Activated CD8-positive, alpha-beta memory T cell treated with anti-CD3 and anti-CD28 coated beads, Interleukin-2, amount 10 ng/mL, durations not matched to agents 7 days and 5 days (primary cell): ENCODE measurements at regions not wholly inside any gene's neighbourhood (a gene's known extent, or its start where the extent isn't known, plus 50 kb on each side); places are given as distances from the start of the nearest gene placed in this dataset.
"Not testable (repeated sequence)": the region's sequence is repeated elsewhere in the genome, so short reads cannot be mapped to it uniquely, and the experiment has no call there.

Source experiments
- ATAC-seq: fragments of 150-1000 bp; cut with Tn5 transposase; one replicate; pipeline ENCODE4 v1.10.0; 2021; ENCODE audit warnings: moderate library complexity
- CTCF ChIA-PET: fragments of 350-600 bp; sonication (Branson Sonifier 250); formaldehyde crosslinking; loops from one replicate; lab custom pipeline; 2021; ENCODE audit warnings: antibody characterized with exemption; lab: Charles Lee
- DNase-seq: peaks from one replicate; pipeline ENCODE4 v3.0.0-alpha.2; 2020
- H3K27ac Mint-ChIP-seq: one replicate; pipeline ENCODE4 v1.8.0; 2021; ENCODE audit warnings: mild to moderate bottlenecking, mixed read lengths
- H3K27me3 Mint-ChIP-seq: one replicate; pipeline ENCODE4 v1.8.0; 2021; ENCODE audit warnings: mixed read lengths
- H3K36me3 Mint-ChIP-seq: one replicate; pipeline ENCODE4 v1.8.0; 2021; ENCODE audit warnings: mild to moderate bottlenecking, mixed read lengths
- H3K4me1 Mint-ChIP-seq: one replicate; pipeline ENCODE4 v1.8.0; 2021; ENCODE audit warnings: mixed read lengths
- H3K4me3 Mint-ChIP-seq: one replicate; pipeline ENCODE4 v1.8.0; 2021; ENCODE audit warnings: mild to moderate bottlenecking, moderate library complexity, mixed read lengths
- H3K9me3 Mint-ChIP-seq: one replicate; pipeline ENCODE4 v1.8.0; 2022; ENCODE audit warnings: low read depth, mixed read lengths

GRCh38 chr9:24912767-24913166 is 367.1 kb upstream of the IZUMO3 start:
- no peak overlapping the region for H3K27ac Mint-ChIP-seq
- peaks cover 16% of the 10 kb centered on the region for H3K9me3 Mint-ChIP-seq
- DNase-seq (no peak), ATAC-seq (no peak)
- CTCF ChIA-PET, result no interaction called here
- H3K4me3 Mint-ChIP-seq, result no peak overlapping the region
- no peaks in the 10 kb centered on the region for H3K4me1 Mint-ChIP-seq
- no peaks in the 10 kb centered on the region for H3K27me3 Mint-ChIP-seq
- H3K36me3 Mint-ChIP-seq, result no peaks in the 10 kb centered on the region

DNA sequence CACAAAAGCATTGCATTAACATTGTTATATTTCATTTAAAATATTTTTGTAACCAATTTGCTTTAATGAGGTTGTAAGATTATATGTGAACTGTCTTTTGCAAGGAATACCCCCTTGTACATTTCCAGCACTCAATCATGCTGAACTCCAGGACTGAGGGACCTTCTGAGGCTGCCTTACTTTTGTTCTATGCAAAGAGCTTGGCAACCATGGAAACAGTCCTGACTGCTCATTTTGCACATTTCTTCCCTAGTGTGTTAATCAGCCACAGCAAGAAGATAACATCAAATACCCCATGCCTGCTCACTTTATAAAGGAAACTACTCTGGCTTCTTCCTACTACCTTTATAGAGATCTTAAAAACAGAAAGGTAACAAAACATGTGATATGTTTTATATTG is 355.6 kb upstream of the IZUMO3 start:
- no peaks in the 10 kb centered on the region for H3K4me1 Mint-ChIP-seq
- CTCF ChIA-PET, result no interaction called here
- no peak overlapping the region for H3K4me3 Mint-ChIP-seq
- no peak for DNase-seq
- no peaks in the 10 kb centered on the region for H3K36me3 Mint-ChIP-seq
- peaks cover 25% of the 10 kb centered on the region for H3K9me3 Mint-ChIP-seq
- H3K27ac Mint-ChIP-seq, result no peak overlapping the region
- H3K27me3 Mint-ChIP-seq, result no peaks in the 10 kb centered on the region
- no peak for ATAC-seq

GRCh38 chr9:24900179-24900578 is 354.5 kb upstream of the IZUMO3 start:
- Mint-ChIP-seq H3K27ac (no peak overlapping the region), H3K4me3 (no peak overlapping the region), H3K36me3 (no peaks in the 10 kb centered on the region), H3K4me1 (no peaks in the 10 kb centered on the region), H3K27me3 (no peaks in the 10 kb centered on the region), H3K9me3 (peaks cover 27% of the 10 kb centered on the region)
- ATAC-seq (no peak), DNase-seq (no peak)
- CTCF ChIA-PET, result no interaction called here

DNA sequence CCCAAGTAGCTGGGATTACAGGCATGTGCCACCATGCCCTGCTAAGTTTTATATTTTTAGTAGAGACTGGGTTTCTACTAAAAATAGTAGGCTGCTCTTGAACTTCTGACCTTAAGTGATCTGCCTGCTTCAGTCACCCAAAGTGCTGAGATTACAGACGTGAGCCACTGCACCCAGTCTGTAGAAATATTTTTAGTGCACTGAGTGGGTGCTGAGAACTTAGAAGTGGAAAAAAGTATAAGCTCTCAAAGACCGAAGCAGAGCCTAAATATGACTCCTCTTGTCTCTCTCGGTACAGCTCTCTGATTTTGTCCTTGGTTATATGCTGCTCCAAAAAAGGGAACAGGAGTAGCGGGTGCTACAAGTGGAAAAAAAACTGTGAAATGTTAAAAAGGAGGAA is 353.8 kb upstream of the IZUMO3 start:
- CTCF ChIA-PET, result no interaction called here
- no peak overlapping the region for H3K4me3 Mint-ChIP-seq

GRCh38 chr9:24897826-24898225 is 352.1 kb upstream of the IZUMO3 start:
- DNase-seq (no peak), ATAC-seq (no peak)
- CTCF ChIA-PET, result no interaction called here
- H3K36me3 Mint-ChIP-seq, result no peaks in the 10 kb centered on the region
- H3K27me3 Mint-ChIP-seq, result no peaks in the 10 kb centered on the region
- H3K4me3 Mint-ChIP-seq, result no peak overlapping the region
- peaks cover 29% of the 10 kb centered on the region for H3K9me3 Mint-ChIP-seq
- no peaks in the 10 kb centered on the region for H3K4me1 Mint-ChIP-seq
- H3K27ac Mint-ChIP-seq, result no peak overlapping the region

More for the DNA sequence above, 353.8 kb upstream of the IZUMO3 start:
- DNase-seq, result no peak
- no peaks in the 10 kb centered on the region for H3K27me3 Mint-ChIP-seq
- ATAC-seq, result no peak
- peaks cover 27% of the 10 kb centered on the region for H3K9me3 Mint-ChIP-seq
- H3K27ac Mint-ChIP-seq, result no peak overlapping the region
- H3K36me3 Mint-ChIP-seq, result no peaks in the 10 kb centered on the region
- no peaks in the 10 kb centered on the region for H3K4me1 Mint-ChIP-seq

- no peaks in the 10 kb centered on the region for H3K4me1 Mint-ChIP-seq
- ATAC-seq (no peak), DNase-seq (no peak)
- CTCF ChIA-PET, result no interaction called here
- H3K4me3 Mint-ChIP-seq, result no peak overlapping the region
- H3K27me3 Mint-ChIP-seq, result no peaks in the 10 kb centered on the region
- no peaks in the 10 kb centered on the region for H3K36me3 Mint-ChIP-seq
- peaks cover 12% of the 10 kb centered on the region for H3K9me3 Mint-ChIP-seq
- H3K27ac Mint-ChIP-seq, result no peak overlapping the region
These were observed 335.7 kb upstream of the IZUMO3 start for GRCh38 chr9:24881361-24881760.

GRCh38 chr9:24879591-24879990 is 333.9 kb upstream of the IZUMO3 start:
- no peaks in the 10 kb centered on the region for H3K27me3 Mint-ChIP-seq
- no peaks in the 10 kb centered on the region for H3K4me1 Mint-ChIP-seq
- CTCF ChIA-PET, result no interaction called here
- peaks cover 8% of the 10 kb centered on the region for H3K9me3 Mint-ChIP-seq
- H3K27ac Mint-ChIP-seq, result no peak overlapping the region
- no peak overlapping the region for H3K4me3 Mint-ChIP-seq
- no peaks in the 10 kb centered on the region for H3K36me3 Mint-ChIP-seq
- ATAC-seq, result no peak
- no peak for DNase-seq

GRCh38 chr9:24856601-24857000 is 310.9 kb upstream of the IZUMO3 start:
- not testable (repeated sequence) for ATAC-seq, H3K4me1 Mint-ChIP-seq, H3K4me3 Mint-ChIP-seq, H3K27me3 Mint-ChIP-seq, DNase-seq, H3K36me3 Mint-ChIP-seq, H3K27ac Mint-ChIP-seq
- peaks cover 11% of the 10 kb centered on the region for H3K9me3 Mint-ChIP-seq
- CTCF ChIA-PET, result interaction anchor here (1.2 kb wide), 1 partner anchor 8 kb away, joined by 3 read pairs; no protein-coding TSS in a partner anchor

DNA sequence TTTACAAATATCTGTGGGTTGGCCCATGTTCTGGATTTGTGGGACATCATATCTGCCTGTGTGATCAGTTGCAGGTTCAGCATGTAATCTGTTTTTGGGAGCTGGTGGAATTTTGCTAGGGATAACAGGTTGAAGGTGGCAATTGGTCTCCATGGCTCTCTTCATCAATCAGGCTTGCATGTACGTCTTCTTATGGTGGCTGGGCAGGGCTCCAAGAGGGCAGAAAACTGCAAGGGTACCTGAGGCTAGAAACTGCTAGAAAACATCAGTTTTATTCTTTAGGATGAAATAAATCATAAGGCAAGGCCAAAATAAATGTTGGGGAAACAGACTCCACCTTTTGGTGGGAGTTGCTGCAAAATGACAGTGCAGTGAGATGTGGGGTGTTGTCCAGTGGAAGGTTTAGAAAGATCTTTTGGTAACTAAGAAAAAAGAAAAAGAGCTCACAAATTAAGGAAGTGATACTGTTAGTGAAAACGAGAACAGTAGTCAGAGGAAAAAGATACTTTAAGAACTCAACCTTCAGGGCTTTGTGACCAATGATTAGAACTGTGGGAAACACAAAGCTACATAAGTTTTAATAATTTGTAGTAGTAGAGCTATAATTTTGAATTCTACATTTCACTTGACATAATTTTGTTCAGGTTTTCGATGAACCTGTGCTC is 300.7 kb upstream of the IZUMO3 start:
- no peak overlapping the region for H3K27ac Mint-ChIP-seq
- H3K27me3 Mint-ChIP-seq, result no peaks in the 10 kb centered on the region
- no peak overlapping the region for H3K4me3 Mint-ChIP-seq
- H3K4me1 Mint-ChIP-seq, result no peaks in the 10 kb centered on the region
- CTCF ChIA-PET, result no interaction called here
- DNase-seq, result no peak
- no peak for ATAC-seq
- H3K36me3 Mint-ChIP-seq, result no peaks in the 10 kb centered on the region
- H3K9me3 Mint-ChIP-seq, result peaks cover 8% of the 10 kb centered on the region

GRCh38 chr9:24844217-24844616 is 298.5 kb upstream of the IZUMO3 start:
- DNase-seq (no peak), ATAC-seq (no peak)
- H3K36me3 Mint-ChIP-seq, result no peaks in the 10 kb centered on the region
- no peak overlapping the region for H3K4me3 Mint-ChIP-seq
- H3K27ac Mint-ChIP-seq, result no peak overlapping the region
- H3K27me3 Mint-ChIP-seq, result no peaks in the 10 kb centered on the region
- peaks cover 8% of the 10 kb centered on the region for H3K9me3 Mint-ChIP-seq
- CTCF ChIA-PET, result no interaction called here
- H3K4me1 Mint-ChIP-seq, result no peaks in the 10 kb centered on the region

DNA sequence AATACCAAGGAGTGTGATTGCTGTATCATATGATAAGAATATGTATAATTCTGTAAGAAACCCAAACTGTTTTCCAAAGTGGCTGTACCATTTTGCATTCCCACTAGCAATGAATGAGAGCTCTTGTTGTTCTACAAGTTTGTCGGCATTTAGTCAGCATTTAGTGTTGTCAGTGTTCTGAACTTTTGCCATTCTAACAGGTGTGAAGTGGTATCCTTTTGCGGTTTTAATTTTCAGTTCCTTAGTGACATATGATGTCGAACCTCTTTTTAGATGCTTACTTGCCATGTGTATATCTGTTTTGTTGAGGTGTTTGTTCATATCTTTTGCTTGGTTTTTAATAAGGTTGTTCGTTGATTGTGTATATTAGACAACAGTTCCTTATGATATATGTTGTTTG is 296.3 kb upstream of the IZUMO3 start:
- H3K36me3 Mint-ChIP-seq, result no peaks in the 10 kb centered on the region
- H3K4me1 Mint-ChIP-seq, result no peaks in the 10 kb centered on the region
- CTCF ChIA-PET, result no interaction called here
- ATAC-seq, result no peak
- peaks cover 6% of the 10 kb centered on the region for H3K9me3 Mint-ChIP-seq
- H3K27ac Mint-ChIP-seq, result no peak overlapping the region
- no peaks in the 10 kb centered on the region for H3K27me3 Mint-ChIP-seq
- H3K4me3 Mint-ChIP-seq, result no peak overlapping the region
- DNase-seq, result no peak

DNA sequence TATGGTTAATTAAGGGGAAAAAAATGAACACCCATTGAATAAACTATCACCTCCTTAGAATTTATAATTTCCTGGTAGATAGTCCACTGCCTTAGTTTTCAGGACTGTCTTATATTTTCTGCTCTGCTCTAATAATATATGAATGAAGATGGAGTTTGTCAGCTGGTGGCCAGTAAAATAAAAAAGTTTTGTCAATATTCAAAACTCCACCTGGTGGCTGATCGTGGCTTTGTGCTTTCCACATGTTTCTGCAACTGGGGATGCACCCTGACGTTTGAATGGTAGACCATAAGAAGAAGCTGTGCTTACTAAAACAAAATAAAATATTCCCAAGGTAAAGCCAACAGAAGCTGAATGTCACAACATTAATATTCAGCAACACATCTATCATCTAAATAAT is 286.6 kb upstream of the IZUMO3 start:
- CTCF ChIA-PET, result no interaction called here
- ATAC-seq, result no peak
- no peak overlapping the region for H3K4me3 Mint-ChIP-seq
- H3K27ac Mint-ChIP-seq, result no peak overlapping the region
- H3K36me3 Mint-ChIP-seq, result no peaks in the 10 kb centered on the region
- H3K9me3 Mint-ChIP-seq, result peaks cover 7% of the 10 kb centered on the region
- no peak for DNase-seq
- H3K27me3 Mint-ChIP-seq, result no peaks in the 10 kb centered on the region
- H3K4me1 Mint-ChIP-seq, result no peaks in the 10 kb centered on the region

GRCh38 chr9:24828687-24829086 is 283.0 kb upstream of the IZUMO3 start:
- Mint-ChIP-seq H3K4me1 (no peaks in the 10 kb centered on the region), H3K27ac (no peak overlapping the region), H3K4me3 (no peak overlapping the region), H3K27me3 (no peaks in the 10 kb centered on the region), H3K9me3 (peaks cover 17% of the 10 kb centered on the region), H3K36me3 (no peaks in the 10 kb centered on the region)
- CTCF ChIA-PET, result no interaction called here
- DNase-seq (no peak), ATAC-seq (no peak)

DNA sequence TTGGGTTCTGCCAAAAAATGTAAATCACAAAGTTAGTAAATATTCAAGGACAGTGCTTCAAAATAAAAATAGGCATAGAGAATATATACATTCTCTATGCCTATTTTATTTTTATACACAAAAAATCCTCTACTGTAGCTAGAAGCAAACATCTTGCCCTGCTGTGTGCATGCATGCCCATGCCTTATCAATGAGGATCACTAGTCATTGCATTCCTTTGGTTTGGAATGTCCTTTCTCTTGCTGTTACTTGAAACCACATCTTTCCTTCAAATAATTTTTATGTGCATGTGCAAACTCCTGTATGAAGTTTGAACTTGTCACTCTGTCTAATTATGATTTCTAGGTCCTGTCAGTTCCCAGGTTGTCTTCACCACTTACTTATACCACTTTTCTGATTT is 278.9 kb upstream of the IZUMO3 start:
- H3K9me3 Mint-ChIP-seq, result peaks cover 13% of the 10 kb centered on the region

DNA sequence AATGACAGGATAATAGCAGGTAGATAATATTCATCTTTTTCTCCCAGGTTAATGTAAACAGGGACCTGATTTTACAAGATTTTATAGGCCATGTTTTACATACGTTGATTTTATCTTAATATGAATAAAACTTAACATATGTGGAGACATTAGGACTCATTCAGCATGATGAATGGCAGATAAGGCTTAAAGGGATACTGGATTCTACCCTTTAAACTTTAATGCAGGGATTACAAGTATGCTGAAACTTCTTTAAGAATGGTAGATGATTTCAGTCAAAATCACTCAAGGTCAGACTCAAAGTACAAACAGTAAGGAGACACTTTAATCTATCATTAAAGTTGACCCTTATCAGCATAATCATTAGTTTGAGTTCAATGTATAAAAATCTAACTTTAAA is 274.5 kb upstream of the IZUMO3 start:
- CTCF ChIA-PET, result no interaction called here
- ATAC-seq (no peak), DNase-seq (no peak)
- Mint-ChIP-seq H3K4me3 (no peak overlapping the region), H3K27me3 (no peaks in the 10 kb centered on the region), H3K27ac (no peak overlapping the region), H3K4me1 (no peaks in the 10 kb centered on the region), H3K9me3 (peaks cover 14% of the 10 kb centered on the region), H3K36me3 (no peaks in the 10 kb centered on the region)

More for the DNA sequence above, 278.9 kb upstream of the IZUMO3 start:
- Mint-ChIP-seq H3K36me3 (no peaks in the 10 kb centered on the region), H3K4me1 (no peaks in the 10 kb centered on the region), H3K4me3 (no peak overlapping the region), H3K27me3 (no peaks in the 10 kb centered on the region), H3K27ac (no peak overlapping the region)
- DNase-seq, result no peak
- CTCF ChIA-PET, result no interaction called here
- no peak for ATAC-seq
